ENCODE measurements at regions not wholly inside any gene's neighbourhood (a gene's known extent, or its start where the extent isn't known, plus 50 kb on each side); places are given as distances from the start of the nearest gene placed in this dataset.
A peak's percentile ranks its signal among the peaks of the same experiment; 100 is the strongest.
"Not testable (repeated sequence)": the region's sequence is repeated elsewhere in the genome, so short reads cannot be mapped to it uniquely, and the experiment has no call there.

DNA sequence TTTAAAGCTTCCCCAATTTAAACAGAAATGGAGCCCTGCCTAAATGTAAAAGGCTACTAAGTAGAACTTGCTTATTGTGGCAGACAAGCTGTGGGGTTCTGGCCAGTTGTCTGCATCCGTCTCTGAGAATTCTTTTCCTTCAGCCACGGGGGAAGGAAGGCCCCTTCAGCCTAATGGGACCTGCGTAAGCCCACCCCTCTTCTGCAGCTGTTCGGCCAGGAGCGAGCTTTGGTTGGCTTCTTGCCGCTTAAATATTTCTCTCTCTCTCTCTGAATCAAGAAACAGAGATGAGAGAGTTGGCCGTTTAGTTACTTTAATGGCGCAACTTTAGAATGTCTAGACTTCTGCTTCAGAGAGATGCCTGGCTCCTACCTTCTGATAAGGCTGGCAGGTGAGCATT, 151.7 kb upstream of the PROK2 start:
- no peak for DNase-seq (ENCODE audit: low read depth in 4 of 4, low spot score in 3 of 4)

- DNase-seq (ENCODE audit: low read depth in 4 of 4, low spot score in 3 of 4), result no peak
These were observed 149.7 kb upstream of the PROK2 start for GRCh38 chr3:71934520-71935270.

DNA sequence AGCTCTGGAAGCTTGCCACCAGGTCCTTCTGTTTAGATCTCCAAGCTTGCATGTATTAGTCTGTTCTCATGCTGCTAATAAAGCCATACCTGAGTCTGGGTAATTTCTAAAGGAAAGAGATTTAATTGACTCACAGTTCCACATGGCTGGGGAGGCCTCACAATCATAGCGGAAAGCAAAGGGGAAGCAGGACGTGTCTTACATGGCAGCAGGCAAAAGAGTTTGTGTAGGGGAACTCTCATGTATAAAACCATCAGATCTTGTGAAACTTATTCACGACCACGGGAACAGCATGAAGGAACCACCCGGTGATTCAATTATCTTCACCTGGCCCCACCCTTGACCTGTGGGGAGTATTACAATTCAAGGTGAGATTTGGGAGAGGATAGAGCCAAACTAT, 147.0 kb upstream of the PROK2 start:
- no peak for DNase-seq (ENCODE audit: low read depth in 4 of 4, low spot score in 3 of 4)

DNA sequence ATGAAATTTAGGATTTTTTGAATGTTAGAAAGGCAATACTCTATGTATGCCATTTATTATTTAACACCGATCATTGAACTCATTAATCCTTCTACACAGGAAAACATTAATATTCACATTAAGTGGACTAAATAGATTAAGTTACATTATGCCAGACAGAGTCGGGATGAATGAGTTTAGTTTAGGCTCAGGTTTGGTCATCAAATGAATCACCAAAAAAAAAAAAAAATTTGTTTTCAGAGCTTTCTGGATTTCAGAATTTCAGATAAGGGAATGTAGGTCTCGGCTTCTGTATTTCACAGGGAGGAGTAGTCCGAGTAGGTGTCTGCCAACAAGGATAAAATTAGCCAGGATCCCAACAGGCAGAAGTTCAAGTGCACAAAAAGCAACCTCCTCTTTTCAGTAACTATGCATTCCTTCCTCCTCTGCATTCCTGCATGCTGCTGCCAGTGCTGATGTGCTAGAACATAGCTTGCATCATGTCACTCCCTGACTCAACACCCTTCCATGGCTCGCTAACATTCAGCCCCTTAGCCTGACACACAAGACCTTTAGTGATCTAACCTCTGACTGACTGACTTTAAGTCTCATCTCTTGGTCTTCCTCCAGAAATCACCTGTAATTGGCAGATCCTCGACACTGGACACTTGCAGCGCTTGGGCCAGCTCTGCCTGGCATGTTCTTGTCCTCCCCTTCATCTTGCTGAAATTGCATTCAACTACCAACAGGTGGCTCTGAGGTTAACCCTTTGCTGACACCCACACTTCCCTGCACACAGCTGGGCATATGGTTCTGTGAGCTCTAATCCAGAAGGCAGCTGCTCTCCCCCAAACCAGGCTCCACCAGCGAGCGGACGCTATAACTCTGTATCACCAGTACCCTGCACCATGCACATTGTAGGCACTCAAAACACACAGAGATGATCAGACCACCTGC, 145.4 kb upstream of the PROK2 start:
- DNase-seq (ENCODE audit: low read depth in 4 of 4, low spot score in 3 of 4), result no peak

GRCh38 chr3:71928212-71928611, 143.3 kb upstream of the PROK2 start:
- DNase-seq (ENCODE audit: low read depth in 4 of 4, low spot score in 3 of 4), result no peak

DNA sequence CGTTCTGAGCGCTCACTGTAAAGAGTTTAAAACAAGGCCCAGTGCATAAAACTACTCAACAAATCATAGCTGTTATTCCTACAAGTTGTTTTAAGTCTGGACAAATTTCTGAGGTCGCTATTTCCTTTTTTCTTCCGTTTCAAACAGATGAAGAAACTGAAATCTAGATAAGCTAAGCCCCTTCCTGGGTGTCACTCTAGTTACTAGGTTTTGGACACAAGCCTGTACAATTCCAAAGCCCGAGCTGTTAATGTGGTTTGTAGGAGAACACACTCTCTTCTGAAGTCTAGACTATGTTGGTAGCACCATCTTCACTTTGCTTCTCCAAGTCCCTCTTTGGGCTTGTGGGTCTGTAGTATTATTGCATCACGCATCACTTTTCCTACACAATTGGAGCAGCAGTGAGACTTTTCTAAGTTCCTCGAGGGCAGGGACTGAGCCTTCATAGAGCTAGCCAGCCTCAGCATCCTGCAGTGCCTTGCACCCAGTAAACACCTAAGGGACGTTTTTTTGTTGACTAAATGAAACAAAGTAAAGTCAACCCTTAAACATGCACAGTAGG, 142.6 kb upstream of the PROK2 start:
- no peak for DNase-seq (ENCODE audit: low read depth in 4 of 4, low spot score in 3 of 4)

DNA sequence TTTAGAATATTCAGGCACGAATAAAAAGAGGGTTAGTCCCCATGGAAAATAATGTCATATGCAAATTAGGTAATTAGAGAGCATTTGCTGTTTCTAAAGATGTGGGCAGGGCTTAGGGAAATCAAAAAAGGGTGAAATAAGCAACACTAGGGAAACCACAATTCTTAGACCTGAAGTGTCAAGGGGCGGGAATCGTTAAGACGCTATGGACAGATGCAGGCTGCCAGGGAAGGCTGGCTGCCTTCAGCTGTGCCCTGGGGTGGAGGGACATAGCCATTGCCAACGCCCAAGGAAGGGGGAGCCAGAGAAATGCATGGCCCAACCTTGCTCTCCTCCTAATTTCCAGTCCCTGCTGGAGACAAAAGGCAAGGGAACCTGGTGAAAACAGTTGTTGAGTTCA, 141.7 kb upstream of the PROK2 start:
- no peak for DNase-seq (ENCODE audit: low read depth in 4 of 4, low spot score in 3 of 4)

GRCh38 chr3:71926262-71926600, 141.3 kb upstream of the PROK2 start:
- DNase-seq (ENCODE audit: low read depth in 4 of 4, low spot score in 3 of 4), result peak in 1 of 4 donors; percentile 6

- DNase-seq (ENCODE audit: low read depth in 4 of 4, low spot score in 3 of 4), result not testable (repeated sequence)
These were observed 140.7 kb upstream of the PROK2 start for GRCh38 chr3:71925511-71926261.

GRCh38 chr3:71924721-71925120, 139.8 kb upstream of the PROK2 start:
- no peak for DNase-seq (ENCODE audit: low read depth in 4 of 4, low spot score in 3 of 4)

DNA sequence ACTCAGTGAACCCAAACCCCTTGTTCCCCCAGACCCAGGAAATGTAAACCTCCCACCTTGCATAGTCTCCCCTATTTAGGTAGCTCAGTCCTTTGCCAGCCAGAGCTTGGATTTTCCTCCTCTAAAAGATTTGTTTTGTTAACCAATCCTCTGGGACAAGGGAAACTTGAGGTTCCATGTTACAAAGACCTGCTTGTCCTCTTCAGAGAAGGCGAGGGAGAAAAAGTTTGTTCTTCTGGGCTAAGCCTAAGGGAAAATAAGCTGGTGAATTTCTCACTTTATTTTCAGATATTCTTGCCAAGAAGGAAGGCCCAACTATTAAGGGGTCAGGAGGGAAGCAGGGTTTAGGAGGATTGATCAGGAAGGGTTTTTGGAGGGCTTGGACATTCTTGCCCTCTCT, 136.1 kb upstream of the PROK2 start:
- DNase-seq (ENCODE audit: low read depth in 4 of 4, low spot score in 3 of 4), result no peak

GRCh38 chr3:71919572-71919971, 134.6 kb upstream of the PROK2 start:
- DNase-seq (ENCODE audit: low read depth in 4 of 4, low spot score in 3 of 4), result no peak

DNA sequence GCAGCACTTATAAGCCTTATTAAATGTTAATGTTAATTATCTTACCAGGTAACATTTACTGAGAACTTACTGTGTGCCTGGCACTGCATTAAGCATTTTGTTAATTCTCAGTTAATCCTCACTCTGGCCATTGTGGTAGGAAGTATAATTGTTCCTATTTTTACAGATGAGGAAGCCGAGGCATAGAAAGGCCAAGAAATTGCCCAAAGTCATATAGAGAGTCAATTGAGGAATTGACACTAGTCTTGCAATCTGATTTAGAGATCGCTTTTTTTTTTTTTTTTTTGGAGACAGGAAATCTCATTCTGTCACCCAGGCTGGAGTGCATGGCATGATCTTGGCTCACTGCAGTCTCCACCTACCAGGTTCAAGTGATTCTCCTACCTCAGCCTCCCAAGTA, 132.6 kb upstream of the PROK2 start:
- no peak for DNase-seq (ENCODE audit: low read depth in 4 of 4, low spot score in 3 of 4)

DNA sequence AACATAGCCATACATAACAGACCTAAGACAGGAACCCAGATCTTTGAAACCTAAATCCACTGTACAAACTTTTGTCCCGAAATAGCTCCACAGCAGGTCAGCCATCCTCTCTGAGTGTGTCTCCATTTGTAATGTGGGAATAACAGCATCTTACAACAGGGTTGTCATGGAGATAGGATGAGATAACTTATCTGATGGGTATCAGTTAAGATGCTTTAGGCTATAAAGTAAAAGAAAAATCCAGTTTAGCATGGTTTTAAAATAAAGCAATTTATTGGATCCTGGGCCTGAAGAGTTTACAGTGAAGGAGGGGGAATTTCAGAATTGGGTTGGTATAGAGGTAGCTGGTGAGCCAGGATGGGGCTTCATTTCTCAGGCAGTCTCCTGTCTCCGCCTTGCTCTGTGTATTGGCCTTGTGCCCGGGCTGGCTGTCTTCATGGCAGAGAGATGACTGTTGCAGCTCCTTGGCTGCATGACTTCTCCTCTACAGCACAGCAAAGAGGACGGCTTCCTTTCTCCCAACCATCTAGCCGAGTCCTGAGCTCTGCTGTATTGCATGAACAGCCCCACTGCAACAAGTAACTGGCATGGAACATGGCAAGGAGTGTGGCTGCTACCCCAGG, 131.9 kb upstream of the PROK2 start:
- no peak for DNase-seq (ENCODE audit: low read depth in 4 of 4, low spot score in 3 of 4)

GRCh38 chr3:71912839-71913495, 128.0 kb upstream of the PROK2 start:
- DNase-seq (ENCODE audit: low read depth in 4 of 4, low spot score in 3 of 4), result no peak

GRCh38 chr3:71910108-71910507, 125.2 kb upstream of the PROK2 start:
- no peak for DNase-seq (ENCODE audit: low read depth in 4 of 4, low spot score in 3 of 4)

GRCh38 chr3:71907996-71908395, 123.0 kb upstream of the PROK2 start:
- no peak for DNase-seq (ENCODE audit: low read depth in 4 of 4, low spot score in 3 of 4)

- no peak for DNase-seq (ENCODE audit: low read depth in 4 of 4, low spot score in 3 of 4)
These were observed 122.0 kb upstream of the PROK2 start for GRCh38 chr3:71906976-71907375.

DNA sequence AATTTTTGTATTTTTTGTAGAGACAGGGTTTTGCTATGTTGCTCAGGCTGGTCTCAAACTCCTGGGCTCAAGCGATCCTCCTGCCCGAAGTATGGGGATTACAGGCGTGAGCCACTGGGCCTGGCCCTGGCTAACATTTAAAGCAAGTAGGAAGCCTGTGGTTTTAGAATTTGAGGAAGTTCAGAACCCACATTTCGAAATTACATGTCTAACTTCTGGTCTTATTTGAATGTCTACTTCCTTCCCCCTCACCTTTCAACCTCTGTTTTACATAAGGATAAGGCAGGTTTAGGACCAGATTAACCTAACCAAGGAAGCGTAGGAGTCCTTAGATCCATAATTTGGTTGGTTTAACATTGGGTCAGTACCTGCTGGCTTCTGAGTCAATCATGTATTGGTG, 120.5 kb upstream of the PROK2 start:
- DNase-seq (ENCODE audit: low read depth in 4 of 4, low spot score in 3 of 4), result no peak

GRCh38 chr3:71903936-71904335, 119.0 kb upstream of the PROK2 start:
- no peak for DNase-seq (ENCODE audit: low read depth in 4 of 4, low spot score in 3 of 4)

Data from left renal pelvis (tissue), 4 donors.